ENCODE measurements at regions not wholly inside any gene's neighbourhood (a gene's known extent, or its start where the extent isn't known, plus 50 kb on each side); places are given as distances from the start of the nearest gene placed in this dataset.
"Not testable (repeated sequence)": the region's sequence is repeated elsewhere in the genome, so short reads cannot be mapped to it uniquely, and the experiment has no call there.

- DNase-seq (ENCODE audit: low read depth) = not testable (repeated sequence)
These were observed 130.7 kb downstream of the UNC93B1 start for GRCh38 chr11:67873223-67873622.

DNA sequence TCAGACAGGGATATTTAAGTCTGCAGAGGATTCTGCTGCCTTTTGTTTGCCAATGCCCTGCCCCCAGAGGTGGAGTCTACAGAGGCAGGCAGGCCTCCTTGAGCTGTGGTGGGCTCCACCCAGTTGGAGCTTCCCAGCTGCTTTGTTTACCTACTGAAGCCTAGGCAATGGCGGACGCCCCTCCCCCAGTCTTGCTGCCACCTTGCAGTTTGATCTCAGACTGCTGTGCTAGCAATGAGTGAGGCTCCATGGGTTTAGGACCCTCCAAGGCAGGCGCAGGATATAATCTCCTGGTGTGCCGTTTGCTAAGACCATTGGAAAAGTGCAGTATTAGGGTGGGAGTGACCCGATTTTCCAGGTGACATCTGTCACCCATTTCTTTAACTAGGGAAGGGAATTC is 132.7 kb downstream of the UNC93B1 start:
- not testable (repeated sequence) for DNase-seq (ENCODE audit: low read depth)

DNA sequence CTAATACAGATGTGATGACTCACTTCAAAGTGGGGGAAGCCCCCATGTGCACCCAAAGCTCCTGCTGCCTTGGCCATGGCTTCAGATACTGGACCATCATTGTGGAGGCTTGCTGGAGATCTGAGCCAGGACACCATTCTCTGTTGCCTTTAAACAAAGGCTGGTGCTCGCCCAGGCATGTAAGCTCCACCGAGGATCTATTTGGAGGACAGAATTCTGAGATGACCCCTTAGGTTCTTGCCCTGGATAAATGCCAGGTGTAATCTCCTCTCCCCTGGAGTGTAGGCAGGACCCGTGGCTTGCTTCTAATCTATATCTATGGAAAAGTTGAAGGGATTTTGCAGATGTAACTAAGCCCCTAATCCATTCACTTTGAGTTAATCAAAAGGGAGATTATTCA is 141.0 kb downstream of the UNC93B1 start:
- DNase-seq (ENCODE audit: low read depth) = not testable (repeated sequence)

GRCh38 chr11:67859513-67860161 is 144.3 kb downstream of the UNC93B1 start:
- DNase-seq (ENCODE audit: low read depth) = peak; percentile 3

GRCh38 chr11:67850747-67851146 is 153.2 kb downstream of the UNC93B1 start:
- not testable (repeated sequence) for DNase-seq (ENCODE audit: low read depth)

- not testable (repeated sequence) for DNase-seq (ENCODE audit: low read depth)
These were observed 154.1 kb downstream of the UNC93B1 start for GRCh38 chr11:67849766-67850165.

DNA sequence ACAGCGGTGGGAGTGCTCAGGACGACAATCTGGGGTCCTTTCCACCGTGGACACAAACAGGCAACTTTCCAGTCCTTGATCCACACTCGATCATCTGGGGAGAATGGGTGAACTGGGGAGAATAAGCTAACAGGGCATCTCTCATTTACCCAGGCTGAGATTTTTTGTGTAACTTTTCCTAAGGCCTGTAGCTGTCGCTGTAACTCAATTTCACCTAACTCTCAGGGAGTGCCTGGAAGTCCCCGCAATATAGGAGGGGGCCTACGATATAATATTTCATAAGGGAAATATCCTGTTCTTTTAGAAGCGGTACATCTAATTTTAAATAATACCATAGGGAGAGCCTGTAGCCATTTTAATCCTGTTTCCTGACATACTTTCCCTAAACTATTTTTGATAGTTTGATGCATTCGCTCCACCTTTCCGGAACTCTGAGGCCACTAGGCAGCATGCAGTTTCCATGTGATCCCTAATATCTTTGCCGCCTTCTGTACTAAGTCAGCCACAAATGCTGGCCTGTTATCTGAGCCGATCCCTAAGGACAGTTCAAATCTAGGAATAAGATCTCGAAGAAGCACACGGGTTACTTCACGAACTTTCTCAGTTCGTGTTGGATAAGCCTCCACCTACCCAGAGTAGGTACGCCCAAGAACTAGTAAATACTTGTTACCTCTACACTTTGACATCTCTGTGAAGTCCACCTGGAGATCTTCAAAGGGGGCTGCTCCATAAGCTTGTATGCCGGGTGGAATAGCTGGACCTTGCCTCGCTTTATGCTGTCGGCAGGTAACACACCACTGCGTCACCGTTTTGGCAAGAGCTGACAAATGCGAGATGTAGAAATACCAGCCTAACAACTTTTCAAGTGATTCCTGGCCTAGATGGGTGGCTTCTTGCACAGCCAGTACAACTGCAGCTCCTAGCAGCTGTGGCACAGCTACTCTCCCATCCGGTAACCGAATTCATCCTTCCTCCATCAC is 155.7 kb downstream of the UNC93B1 start:
- DNase-seq (ENCODE audit: low read depth) = not testable (repeated sequence)

GRCh38 chr11:67846303-67846702 is 157.6 kb downstream of the UNC93B1 start:
- DNase-seq (ENCODE audit: low read depth) = not testable (repeated sequence)

- not testable (repeated sequence) for DNase-seq (ENCODE audit: low read depth)
These were observed 158.6 kb downstream of the UNC93B1 start for GRCh38 chr11:67845296-67845695.

GRCh38 chr11:67840599-67840998 is 163.3 kb downstream of the UNC93B1 start:
- not testable (repeated sequence) for DNase-seq (ENCODE audit: low read depth)

GRCh38 chr11:67830152-67830551 is 155.7 kb upstream of the ALDH3B2 start:
- DNase-seq (ENCODE audit: low read depth) = not testable (repeated sequence)

- not testable (repeated sequence) for DNase-seq (ENCODE audit: low read depth)
These were observed 152.5 kb upstream of the ALDH3B2 start for GRCh38 chr11:67826951-67827296.

- DNase-seq (ENCODE audit: low read depth) = not testable (repeated sequence)
These were observed 151.9 kb upstream of the ALDH3B2 start for GRCh38 chr11:67826028-67826950.

DNA sequence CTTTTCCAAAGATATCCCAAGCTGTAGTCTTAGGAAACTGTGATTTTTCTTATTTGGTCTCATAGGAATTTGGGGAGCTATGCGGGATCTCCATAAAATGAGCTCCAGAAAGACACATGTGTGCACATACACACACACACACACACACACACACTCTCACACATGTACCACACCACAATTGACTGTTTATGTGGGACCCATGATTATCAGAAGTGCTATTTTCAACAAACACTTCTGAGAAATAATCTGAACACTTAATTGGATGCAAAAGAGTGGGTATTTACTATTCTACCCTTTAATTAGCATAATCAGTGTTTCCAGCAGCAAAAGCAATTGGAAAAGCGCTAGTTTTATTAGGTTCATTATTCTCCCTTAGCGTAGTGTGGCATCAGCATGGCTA is 150.4 kb upstream of the ALDH3B2 start:
- DNase-seq (ENCODE audit: low read depth) = not testable (repeated sequence)

DNA sequence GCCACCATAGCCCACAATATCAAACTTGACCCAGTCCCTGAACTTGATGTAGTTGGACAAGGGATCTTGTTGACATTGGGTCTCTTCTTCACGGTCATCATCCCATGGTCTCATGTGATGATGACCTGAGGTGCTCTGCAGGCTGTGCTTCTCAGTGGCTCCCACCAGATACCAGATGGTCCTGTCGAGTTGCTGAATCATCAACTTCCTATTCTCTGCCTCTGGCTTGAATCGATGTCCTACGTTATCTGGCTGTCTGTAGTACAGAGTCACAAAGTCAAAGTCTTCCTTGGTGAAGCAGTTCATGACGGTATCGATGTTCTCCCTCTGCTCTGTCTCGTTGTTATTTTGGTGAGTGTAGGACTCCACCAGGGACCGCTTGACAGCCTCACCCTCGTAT is 145.7 kb upstream of the ALDH3B2 start:
- no peak for DNase-seq (ENCODE audit: low read depth)

GRCh38 chr11:67817558-67817957 is 143.1 kb upstream of the ALDH3B2 start:
- not testable (repeated sequence) for DNase-seq (ENCODE audit: low read depth)

DNA sequence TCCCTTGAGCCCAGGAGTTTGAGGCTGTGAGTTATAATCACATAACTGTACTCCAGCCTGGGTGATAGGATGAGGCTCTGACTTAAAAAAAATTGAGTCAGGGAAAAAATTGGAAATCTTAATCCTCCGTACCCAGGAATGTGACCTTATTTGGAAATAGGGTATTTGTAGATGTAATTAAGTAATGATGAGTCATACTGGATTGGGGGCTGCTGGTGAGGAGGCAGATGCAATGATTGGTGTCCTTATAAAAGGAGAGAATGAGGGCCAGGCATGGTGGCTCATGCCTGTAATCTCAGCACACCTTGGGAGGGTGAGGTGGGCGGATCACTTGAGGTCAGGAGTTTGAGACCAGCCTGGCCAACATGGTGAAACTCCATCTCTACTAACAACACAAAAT is 134.9 kb upstream of the ALDH3B2 start:
- not testable (repeated sequence) for DNase-seq (ENCODE audit: low read depth)

DNA sequence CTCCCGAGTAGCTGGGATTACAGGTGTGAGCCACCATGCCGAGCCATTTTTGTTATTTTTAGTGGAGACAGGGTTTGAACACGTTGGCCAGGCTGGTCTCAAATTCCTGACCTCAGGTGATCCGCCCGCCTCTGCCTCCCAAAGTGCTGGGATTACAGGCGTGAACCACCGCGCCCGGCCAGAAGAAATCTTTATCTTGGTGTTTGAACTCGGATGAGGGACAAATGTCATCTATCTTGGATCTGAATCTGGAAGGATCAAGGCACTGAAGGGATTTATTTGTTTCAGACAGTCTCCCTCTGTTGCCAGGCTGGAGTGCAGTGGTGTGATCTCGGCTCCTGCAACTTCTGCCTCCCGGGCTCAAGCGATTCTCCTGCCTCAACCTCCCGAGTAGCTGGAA is 133.5 kb upstream of the ALDH3B2 start:
- not testable (repeated sequence) for DNase-seq (ENCODE audit: low read depth)

DNA sequence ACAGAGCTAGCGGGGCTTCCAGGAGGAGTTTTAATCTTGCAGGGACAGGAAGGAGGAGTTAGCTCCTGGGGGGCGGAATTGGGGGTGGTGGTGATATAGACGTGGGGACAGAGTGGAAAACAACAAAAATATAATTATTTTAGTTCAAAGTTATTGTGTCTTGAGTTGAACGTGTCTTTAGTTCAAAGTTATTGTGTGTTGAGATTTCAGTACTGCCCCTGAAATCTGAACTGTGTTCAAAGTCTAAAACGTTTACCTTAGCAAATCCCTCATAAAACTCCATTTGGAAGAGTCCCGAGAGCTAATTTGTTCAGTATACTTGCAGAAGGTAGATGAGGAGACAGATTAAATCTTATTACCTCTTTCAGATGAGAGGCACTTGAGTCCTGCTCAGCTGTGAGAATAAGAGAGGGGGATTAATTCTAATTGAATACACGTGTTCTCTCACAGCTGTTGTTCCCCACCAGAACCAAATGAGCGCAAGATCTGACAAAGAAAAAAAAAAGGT is 132.4 kb upstream of the ALDH3B2 start:
- not testable (repeated sequence) for DNase-seq (ENCODE audit: low read depth)

GRCh38 chr11:67806183-67806582 is 131.8 kb upstream of the ALDH3B2 start:
- DNase-seq (ENCODE audit: low read depth) = not testable (repeated sequence)

All from LHCN-M2 (cell line).